HG02610 (cell line): ENCODE measurements at regions not wholly inside any gene's neighbourhood (a gene's known extent, or its start where the extent isn't known, plus 50 kb on each side); places are given as distances from the start of the nearest gene placed in this dataset.
"Not testable (repeated sequence)": the region's sequence is repeated elsewhere in the genome, so short reads cannot be mapped to it uniquely, and the experiment has no call there.

Source experiments
- ATAC-seq: cut with Tn5 transposase; IDR thresholded peaks from one replicate; pipeline ENCODE4 v1.9.1; 2021; ENCODE audit warnings: mild to moderate bottlenecking, moderate library complexity; ENCODE audit not compliant: unreplicated experiment

DNA sequence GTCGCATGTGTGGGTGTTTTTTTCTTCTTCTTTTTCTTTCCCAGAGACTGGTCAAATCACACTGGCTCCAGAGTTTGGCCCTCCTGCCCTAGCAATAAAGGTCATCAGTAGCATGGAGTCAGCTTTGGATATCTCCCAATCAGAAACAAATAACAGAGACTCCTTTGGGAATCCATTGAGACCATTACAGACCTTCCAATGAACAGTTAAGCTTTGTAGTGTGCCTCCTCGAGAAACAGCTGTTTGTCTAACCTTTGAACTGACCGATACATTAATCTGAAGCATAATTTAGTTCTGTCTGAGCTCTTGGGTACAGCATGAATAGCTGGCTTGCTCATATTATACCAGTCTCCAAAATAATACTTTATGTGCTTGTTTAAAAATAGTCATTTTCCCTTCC is 1103.2 kb downstream of the GATA3 start:
- ATAC-seq, result no peak

DNA sequence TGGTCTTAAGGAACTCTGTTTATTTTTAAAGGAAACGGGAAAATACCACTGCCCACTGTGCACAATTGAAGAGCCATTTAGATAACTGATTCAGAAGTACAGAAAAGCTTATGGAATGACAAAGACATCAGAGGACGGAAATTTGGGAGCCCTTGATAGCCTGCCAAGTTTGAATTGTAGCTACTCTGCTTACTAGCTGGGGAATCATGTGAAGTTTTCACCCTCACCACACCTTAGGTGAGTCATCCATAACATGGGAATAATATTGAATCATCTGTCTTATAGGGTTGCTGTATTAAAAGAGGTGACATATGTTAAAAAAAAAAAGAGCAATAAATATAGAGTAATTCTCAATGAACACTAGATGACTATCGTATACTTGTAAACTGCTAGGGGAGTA is 1104.2 kb downstream of the GATA3 start:
- ATAC-seq, result no peak

DNA sequence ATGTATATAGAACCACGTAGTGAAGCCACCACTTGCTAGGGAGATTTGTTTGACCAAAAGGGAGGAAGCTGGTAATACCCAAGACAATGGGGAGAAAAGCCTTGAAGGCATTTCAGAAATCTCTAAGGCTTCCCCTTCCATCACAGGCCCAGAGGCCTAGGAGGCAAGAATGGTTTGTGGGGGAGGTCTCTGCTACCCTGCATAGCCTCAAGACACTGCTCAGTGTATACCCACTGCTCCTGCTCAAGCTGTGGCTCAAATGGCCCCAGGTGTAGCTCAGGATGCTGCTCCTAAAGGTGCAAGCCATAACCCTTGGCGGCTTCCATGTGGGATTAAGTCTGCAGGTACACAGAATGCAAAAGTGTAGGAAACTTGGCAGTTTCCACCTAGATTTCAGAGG is 1105.8 kb downstream of the GATA3 start:
- no peak for ATAC-seq

GRCh38 chr10:9163699-9164098 is 1109.2 kb downstream of the GATA3 start:
- no peak for ATAC-seq

- ATAC-seq, result no peak
Measured at GRCh38 chr10:9166770-9167169, 1112.3 kb downstream of the GATA3 start.

GRCh38 chr10:9172276-9172675 is 1117.8 kb downstream of the GATA3 start:
- no peak for ATAC-seq

DNA sequence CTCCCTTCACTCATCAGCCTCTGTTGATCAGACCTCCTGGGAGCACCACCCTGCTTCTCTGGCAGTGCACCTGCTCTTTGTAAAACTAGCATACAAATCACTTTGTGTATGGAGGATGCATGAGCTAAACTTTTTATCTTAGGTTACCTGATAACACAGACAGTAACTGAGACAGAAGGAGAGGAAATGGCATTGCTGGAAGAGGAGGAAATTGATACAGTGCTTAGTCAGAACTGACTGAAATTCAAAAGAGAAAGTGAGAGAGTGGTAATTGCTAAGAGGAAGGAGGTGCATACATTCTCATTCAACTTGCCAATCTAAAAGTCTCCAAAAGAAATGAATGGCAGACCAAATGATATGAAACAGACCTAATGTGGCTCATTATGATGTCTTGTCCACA is 1120.7 kb downstream of the GATA3 start:
- no peak for ATAC-seq

GRCh38 chr10:9183197-9183880 is 1128.9 kb downstream of the GATA3 start:
- ATAC-seq, result not testable (repeated sequence)

GRCh38 chr10:9188022-9188810 is 1133.7 kb downstream of the GATA3 start:
- ATAC-seq, result no peak

DNA sequence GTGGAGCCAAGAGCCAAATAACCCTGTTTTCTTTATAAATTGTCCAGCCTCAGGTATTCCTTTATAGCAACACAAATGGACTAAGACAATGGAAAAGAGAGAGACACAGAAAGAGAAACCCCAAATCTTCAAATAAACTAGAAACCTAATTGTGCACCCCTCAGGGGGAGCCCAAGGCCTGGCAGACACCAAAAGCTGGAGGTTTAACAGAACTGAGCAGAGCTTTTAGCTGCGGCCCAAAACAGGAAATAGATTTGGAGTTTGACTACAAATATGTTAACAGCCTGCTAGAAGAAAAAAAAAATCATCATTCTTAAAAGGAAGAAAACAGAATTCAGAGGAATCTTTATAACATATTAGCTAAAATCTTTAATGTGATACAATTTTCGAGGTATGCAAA is 1135.0 kb downstream of the GATA3 start:
- ATAC-seq, result no peak

- ATAC-seq, result no peak
Measured at GRCh38 chr10:9193120-9193519, 1138.6 kb downstream of the GATA3 start.

GRCh38 chr10:9195385-9195784 is 1140.9 kb downstream of the GATA3 start:
- ATAC-seq, result no peak

DNA sequence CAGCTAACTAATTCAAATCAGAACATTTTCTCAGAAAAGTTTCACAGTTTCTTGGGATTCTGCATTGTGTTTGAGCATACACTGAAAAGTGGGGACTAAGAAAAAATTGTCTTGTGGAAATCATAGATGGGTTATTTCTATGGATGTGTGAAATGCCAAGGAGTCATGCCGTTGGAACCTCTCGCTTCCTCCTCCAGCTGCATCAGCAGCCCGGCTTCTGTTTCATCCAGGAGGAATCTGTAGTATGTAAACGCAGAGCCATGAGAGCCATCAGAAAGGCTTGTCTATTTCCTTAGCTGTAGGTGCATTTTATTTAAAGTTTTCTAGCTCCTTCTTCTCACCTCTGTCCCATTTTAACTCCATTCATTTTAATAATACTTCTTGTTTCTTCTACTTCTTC is 1144.1 kb downstream of the GATA3 start:
- ATAC-seq, result no peak

- ATAC-seq, result no peak
Measured at GRCh38 chr10:9205558-9205957, 1151.1 kb downstream of the GATA3 start.

- peak; percentile 75 for ATAC-seq
Measured at GRCh38 chr10:9209105-9209798, 1154.8 kb downstream of the GATA3 start.

DNA sequence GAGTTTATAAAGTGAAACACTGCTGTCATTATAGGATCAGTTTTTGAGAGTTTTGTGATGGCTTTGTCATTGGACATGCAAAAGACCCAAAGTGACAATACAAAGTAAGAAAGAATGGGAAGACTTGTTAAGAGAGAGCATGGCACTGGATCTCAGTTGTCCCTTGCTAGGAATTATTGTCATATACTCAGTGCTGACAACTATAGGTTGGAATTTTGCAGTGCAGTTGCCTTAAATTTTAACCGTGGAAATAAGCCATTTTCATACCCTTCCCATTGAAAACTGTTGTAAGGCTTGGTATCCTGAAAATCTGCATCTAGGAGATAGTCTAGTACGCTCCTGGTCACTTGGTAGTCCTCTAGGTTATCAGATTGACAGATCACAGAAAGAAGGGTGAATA is 1156.7 kb downstream of the GATA3 start:
- no peak for ATAC-seq

- no peak for ATAC-seq
Measured at GRCh38 chr10:9214618-9215017, 1160.1 kb downstream of the GATA3 start.

DNA sequence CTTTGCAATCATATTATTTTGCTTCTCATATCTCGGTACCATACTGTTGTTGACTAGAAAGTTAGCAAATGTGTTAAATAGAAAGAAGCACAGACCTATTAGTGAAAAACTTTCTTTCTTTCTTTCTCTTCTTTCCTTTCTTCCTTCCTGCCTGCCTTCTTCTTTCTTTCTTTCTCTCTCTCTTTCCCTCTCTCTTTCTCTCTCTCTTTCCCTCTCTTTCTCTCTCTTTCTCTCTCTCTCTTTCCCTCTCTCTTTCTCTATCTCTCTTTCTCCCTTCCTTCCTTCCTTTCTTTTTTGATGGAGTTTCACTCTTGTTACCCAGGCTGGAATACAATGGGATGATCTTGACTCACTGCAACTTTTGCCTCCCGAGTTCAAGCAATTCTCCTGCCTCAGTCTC is 1160.6 kb downstream of the GATA3 start:
- no peak for ATAC-seq

DNA sequence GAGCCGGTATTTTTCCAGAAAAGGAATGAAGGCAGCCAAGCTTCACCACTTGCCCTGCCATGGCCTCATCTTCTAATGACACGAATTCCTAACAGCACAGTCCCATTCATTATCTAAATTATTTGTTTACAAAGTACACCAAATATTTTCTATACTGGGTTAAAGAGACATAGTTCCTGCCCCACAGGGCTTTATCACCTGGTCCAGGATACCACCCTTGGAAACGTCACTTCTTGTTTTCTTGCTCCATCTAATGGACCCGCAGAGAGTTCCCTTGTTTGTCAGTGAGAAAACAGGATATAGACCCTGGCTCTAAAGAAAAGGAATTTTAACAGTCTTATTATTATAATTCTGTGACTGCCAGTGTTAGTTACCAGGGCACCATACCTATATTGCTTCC is 1165.4 kb downstream of the GATA3 start:
- no peak for ATAC-seq

- no peak for ATAC-seq
Measured at GRCh38 chr10:9222917-9223316, 1168.4 kb downstream of the GATA3 start.

DNA sequence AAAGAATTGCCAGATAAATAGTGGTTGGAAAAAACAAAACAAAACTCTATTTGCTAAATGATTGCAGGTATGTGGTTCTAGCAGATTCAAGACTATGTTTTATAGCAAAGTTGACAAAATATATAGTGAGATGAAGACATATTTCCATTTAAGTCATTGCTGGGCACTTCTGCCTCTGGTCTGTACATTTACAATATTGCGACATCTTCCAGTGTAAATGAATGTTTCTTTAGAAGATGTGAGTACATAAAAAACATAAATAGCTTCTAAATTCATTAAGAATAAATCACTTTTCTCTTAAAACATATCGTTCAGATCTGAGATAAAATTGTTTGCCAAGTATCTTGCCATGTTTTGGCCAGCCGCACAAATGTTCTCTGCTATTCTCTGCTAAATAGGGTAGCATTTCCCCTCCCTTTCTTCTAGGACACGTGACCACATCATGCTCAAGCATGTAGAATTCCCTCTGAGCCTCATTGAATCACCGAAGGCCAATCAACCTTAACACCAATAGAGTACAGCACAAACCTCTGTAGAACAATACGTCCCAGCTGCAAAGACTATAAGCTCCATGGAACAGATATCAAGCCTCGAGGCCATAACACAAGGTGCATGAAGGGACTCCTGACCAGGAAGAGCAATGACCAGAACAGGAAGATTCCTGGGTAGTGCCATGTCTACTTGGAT is 1173.3 kb downstream of the GATA3 start:
- no peak for ATAC-seq
